DOHH2 (cell line): ENCODE measurements at regions not wholly inside any gene's neighbourhood (a gene's known extent, or its start where the extent isn't known, plus 50 kb on each side); places are given as distances from the start of the nearest gene placed in this dataset.

Experiments used
- EZH2phosphoT487 ChIP-seq: fragments of 200-600 bp; sonication (generic); IDR thresholded peaks from 2 replicates; pipeline ENCODE4 v1.6.1; 2017; ENCODE audit warnings: borderline replicate concordance, mild to moderate bottlenecking, antibody characterized with exemption, low read length, moderate library complexity, mixed read lengths
- TF ChIP-seq, protein P1 (sequence below): fragments of 200-600 bp; sonication (generic); IDR thresholded peaks from one replicate; pipeline ENCODE4 v1.5.1; 2014; ENCODE audit warnings: antibody characterized with exemption, mild to moderate bottlenecking, low read depth, low read length; ENCODE audit not compliant: poor library complexity, severe bottlenecking

DNA sequence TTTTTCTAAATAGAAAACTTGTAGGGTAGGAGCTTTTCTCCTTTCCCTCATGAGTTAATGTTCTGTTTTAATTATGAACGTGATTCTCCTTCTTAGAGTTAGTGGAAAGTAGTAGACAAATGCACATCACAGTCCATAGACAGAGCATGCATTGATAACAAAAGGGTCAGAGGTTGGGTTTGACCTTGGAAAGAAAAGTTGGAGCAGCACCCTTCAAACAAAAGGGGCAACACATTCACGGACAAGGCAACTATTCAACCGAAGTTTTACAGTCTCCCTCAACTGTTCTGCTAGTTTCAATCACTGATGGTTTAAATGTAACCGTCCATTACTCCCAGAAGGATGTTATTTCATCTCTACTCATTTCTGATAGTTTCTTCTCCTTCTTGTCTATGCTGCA, 103.4 kb upstream of the MAOA start:
- TF ChIP-seq, protein P1, sequence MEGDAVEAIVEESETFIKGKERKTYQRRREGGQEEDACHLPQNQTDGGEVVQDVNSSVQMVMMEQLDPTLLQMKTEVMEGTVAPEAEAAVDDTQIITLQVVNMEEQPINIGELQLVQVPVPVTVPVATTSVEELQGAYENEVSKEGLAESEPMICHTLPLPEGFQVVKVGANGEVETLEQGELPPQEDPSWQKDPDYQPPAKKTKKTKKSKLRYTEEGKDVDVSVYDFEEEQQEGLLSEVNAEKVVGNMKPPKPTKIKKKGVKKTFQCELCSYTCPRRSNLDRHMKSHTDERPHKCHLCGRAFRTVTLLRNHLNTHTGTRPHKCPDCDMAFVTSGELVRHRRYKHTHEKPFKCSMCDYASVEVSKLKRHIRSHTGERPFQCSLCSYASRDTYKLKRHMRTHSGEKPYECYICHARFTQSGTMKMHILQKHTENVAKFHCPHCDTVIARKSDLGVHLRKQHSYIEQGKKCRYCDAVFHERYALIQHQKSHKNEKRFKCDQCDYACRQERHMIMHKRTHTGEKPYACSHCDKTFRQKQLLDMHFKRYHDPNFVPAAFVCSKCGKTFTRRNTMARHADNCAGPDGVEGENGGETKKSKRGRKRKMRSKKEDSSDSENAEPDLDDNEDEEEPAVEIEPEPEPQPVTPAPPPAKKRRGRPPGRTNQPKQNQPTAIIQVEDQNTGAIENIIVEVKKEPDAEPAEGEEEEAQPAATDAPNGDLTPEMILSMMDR = no peak
- no peak for TF ChIP-seq EZH2phosphoT487
